ENCODE measurements at regions not wholly inside any gene's neighbourhood (a gene's known extent, or its start where the extent isn't known, plus 50 kb on each side); places are given as distances from the start of the nearest gene placed in this dataset.
A peak's percentile ranks its signal among the peaks of the same experiment; 100 is the strongest.

DNA sequence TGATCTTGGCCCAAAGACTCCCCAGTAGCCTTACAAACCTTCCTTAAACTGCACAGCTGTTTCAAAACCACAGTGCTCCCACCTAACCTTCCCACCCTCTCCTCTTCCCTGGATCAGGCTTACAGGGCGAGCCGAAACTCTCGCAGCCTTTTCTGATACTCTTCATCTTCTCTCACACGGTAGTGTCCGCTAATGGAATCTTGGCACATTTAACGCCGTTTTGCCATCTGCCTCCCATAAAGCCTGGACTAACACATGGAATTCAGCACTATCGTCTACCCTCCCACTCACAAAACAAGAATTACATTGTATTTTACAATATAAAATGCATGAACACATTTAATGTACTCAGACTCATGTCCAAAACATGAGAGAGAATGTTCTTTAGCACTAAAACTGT lies 135.9 kb downstream of the RAP2A start:
- Histone ChIP-seq H3K9me3 (ENCODE audit: low read depth) (no peaks in the 10 kb centered on the region), H2AFZ (no peak overlapping the region), H3K79me2 (ENCODE audit: insufficient read depth) (no peaks in the 10 kb centered on the region), H3K9ac (no peak overlapping the region), H4K20me1 (ENCODE audit: insufficient read depth) (no peaks in the 10 kb centered on the region), H3K9me2 (ENCODE audit: insufficient read depth) (no peaks in the 10 kb centered on the region), H3K4me2 (ENCODE audit: unreplicated experiment) (no peak overlapping the region), H3K36me3 (ENCODE audit: low read depth) (no peaks in the 10 kb centered on the region), H3K27ac (no peak overlapping the region), H3K4me3 (no peak overlapping the region), H3K27me3 (replicated peaks; ENCODE audit: insufficient read depth) (no peaks in the 10 kb centered on the region), H3F3A (ENCODE audit: insufficient read depth) (no peaks in the 10 kb centered on the region), H3K4me1 (ENCODE audit: insufficient read depth) (no peaks in the 10 kb centered on the region)
- WGBS, 2 experiments (ENCODE audit: low coverage in 1 of 2, low lambda C conversion rate in 2 of 2, missing lambda C conversion rate in 2 of 2) = 24 to 36% methylated on average over 8 of the region's 8 CpGs
- TF ChIP-seq EZH2 (IDR thresholded peaks at IDR 0.05; ENCODE audit: insufficient read depth, poor library complexity, severe bottlenecking) = no peak
- TF ChIP-seq EZH2phosphoT487 (IDR thresholded peaks at IDR 0.05; ENCODE audit: insufficient read depth, low read depth) = no peak
- in situ Hi-C loops (cut with MboI) = no loop called here
- no peak for DNase-seq

DNA sequence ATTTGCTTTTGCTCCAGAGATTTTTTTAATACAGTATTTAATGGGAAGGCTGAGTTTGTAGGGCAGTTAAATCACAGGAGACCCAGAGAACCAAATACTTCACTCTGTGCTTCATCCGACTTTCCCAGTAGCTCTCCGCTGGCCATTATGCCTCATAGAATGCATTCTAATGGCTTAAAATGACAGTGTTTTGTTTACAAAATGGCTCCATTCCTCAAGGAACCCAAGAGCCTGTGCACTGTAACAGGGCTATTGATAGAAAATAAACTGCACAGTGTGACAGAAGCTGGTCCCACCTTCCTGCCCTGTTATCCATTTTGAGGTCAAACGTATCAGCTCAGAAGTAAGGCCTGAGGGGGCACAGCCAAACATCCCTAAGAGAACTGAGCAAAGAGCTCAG lies 136.5 kb downstream of the RAP2A start:
- H3K9me3 ChIP-seq (ENCODE audit: low read depth) = no peaks in the 10 kb centered on the region
- no peaks in the 10 kb centered on the region for H3K4me1 ChIP-seq (ENCODE audit: insufficient read depth)
- H2AFZ ChIP-seq = no peak overlapping the region
- H3K9ac ChIP-seq = no peak overlapping the region
- H3K27me3 ChIP-seq (replicated peaks; ENCODE audit: insufficient read depth) = no peaks in the 10 kb centered on the region
- no peaks in the 10 kb centered on the region for H3K79me2 ChIP-seq (ENCODE audit: insufficient read depth)
- no peak overlapping the region for H3K4me3 ChIP-seq
- H3K36me3 ChIP-seq (ENCODE audit: low read depth) = no peaks in the 10 kb centered on the region
- 72 to 86% methylated on average over 3 of the region's 3 CpGs for WGBS, 2 experiments (ENCODE audit: low coverage in 1 of 2, low lambda C conversion rate in 2 of 2, missing lambda C conversion rate in 2 of 2)
- no peak for DNase-seq
- H3K27ac ChIP-seq = no peak overlapping the region
- H3K4me2 ChIP-seq (ENCODE audit: unreplicated experiment) = no peak overlapping the region
- in situ Hi-C loops (cut with MboI) = no loop called here
- no peaks in the 10 kb centered on the region for H3K9me2 ChIP-seq (ENCODE audit: insufficient read depth)
- H4K20me1 ChIP-seq (ENCODE audit: insufficient read depth) = no peaks in the 10 kb centered on the region
- no peak for TF ChIP-seq EZH2 (IDR thresholded peaks at IDR 0.05; ENCODE audit: insufficient read depth, poor library complexity, severe bottlenecking)
- no peaks in the 10 kb centered on the region for H3F3A ChIP-seq (ENCODE audit: insufficient read depth)

DNA sequence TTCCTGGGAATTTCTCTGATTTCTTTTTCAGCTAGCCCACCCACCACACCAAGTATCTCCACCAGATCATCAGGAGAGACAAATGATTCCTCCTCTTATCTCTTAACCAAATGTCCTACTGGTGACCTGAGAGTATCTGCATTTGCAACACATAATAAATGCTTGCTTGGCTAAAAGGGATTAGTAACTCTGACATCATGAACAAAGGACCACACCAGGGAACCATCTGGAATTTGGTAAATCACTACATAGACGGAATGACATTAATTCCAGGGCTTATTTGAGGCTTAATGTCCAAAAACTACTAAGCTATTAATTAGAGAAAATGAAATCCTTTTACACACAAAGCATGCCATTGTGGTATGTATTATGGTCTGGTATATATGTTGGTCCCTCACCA lies 139.0 kb downstream of the RAP2A start:
- Histone ChIP-seq H3K9me2 (ENCODE audit: insufficient read depth) (no peaks in the 10 kb centered on the region), H3K9ac (no peak overlapping the region), H3K79me2 (ENCODE audit: insufficient read depth) (no peaks in the 10 kb centered on the region), H3K36me3 (ENCODE audit: low read depth) (no peaks in the 10 kb centered on the region), H3K4me2 (ENCODE audit: unreplicated experiment) (no peak overlapping the region), H4K20me1 (ENCODE audit: insufficient read depth) (no peaks in the 10 kb centered on the region), H3K27me3 (replicated peaks; ENCODE audit: insufficient read depth) (no peaks in the 10 kb centered on the region), H3K4me1 (ENCODE audit: insufficient read depth) (no peaks in the 10 kb centered on the region), H3K9me3 (ENCODE audit: low read depth) (no peaks in the 10 kb centered on the region), H3K4me3 (no peak overlapping the region), H3F3A (ENCODE audit: insufficient read depth) (no peaks in the 10 kb centered on the region), H3K27ac (no peak overlapping the region), H2AFZ (no peak overlapping the region)
- TF ChIP-seq EZH2phosphoT487 (IDR thresholded peaks at IDR 0.05; ENCODE audit: insufficient read depth, low read depth) = no peak
- in situ Hi-C loops (cut with MboI) = no loop called here
- DNase-seq = peak; percentile 22
- WGBS, 2 experiments (ENCODE audit: low coverage in 1 of 2, low lambda C conversion rate in 2 of 2, missing lambda C conversion rate in 2 of 2) = 7 to 8% methylated on average over 1 of the region's 1 CpG

DNA sequence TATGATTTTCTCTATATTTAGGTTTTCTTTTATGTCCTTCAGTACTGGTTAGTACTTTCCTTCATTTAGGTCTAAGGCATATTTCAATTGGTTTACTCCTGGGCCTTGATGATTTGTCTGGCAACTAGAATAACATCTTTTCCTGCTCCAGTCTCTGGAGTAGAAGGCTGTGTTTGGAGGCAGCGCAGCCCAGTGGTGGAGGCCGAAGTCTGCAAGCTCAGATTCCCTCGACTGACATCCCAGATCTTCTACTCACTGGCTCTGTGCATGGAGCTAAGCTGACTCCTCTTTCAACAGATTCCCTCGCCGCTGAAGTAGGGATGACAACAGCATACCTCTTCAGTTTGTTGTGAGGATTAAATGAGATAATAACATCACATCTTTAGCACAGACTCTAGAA lies 141.0 kb downstream of the RAP2A start:
- H3K4me1 ChIP-seq (ENCODE audit: insufficient read depth) = no peaks in the 10 kb centered on the region
- H4K20me1 ChIP-seq (ENCODE audit: insufficient read depth) = no peaks in the 10 kb centered on the region
- H3K36me3 ChIP-seq (ENCODE audit: low read depth) = no peaks in the 10 kb centered on the region
- TF ChIP-seq EZH2phosphoT487 (IDR thresholded peaks at IDR 0.05; ENCODE audit: insufficient read depth, low read depth) (no peak), EZH2 (IDR thresholded peaks at IDR 0.05; ENCODE audit: insufficient read depth, poor library complexity, severe bottlenecking) (no peak)
- no peak overlapping the region for H3K27ac ChIP-seq
- no peak overlapping the region for H2AFZ ChIP-seq
- no peak overlapping the region for H3K4me3 ChIP-seq
- H3F3A ChIP-seq (ENCODE audit: insufficient read depth) = no peaks in the 10 kb centered on the region
- in situ Hi-C loops (cut with MboI) = no loop called here
- H3K9me3 ChIP-seq (ENCODE audit: low read depth) = no peaks in the 10 kb centered on the region
- no peaks in the 10 kb centered on the region for H3K79me2 ChIP-seq (ENCODE audit: insufficient read depth)
- H3K4me2 ChIP-seq (ENCODE audit: unreplicated experiment) = no peak overlapping the region
- DNase-seq = peak; percentile 29
- H3K9me2 ChIP-seq (ENCODE audit: insufficient read depth) = no peaks in the 10 kb centered on the region
- H3K9ac ChIP-seq = no peak overlapping the region
- WGBS, 2 experiments (ENCODE audit: low coverage in 1 of 2, low lambda C conversion rate in 2 of 2, missing lambda C conversion rate in 2 of 2) = 58 to 72% methylated on average over 5 of the region's 5 CpGs
- H3K27me3 ChIP-seq (replicated peaks; ENCODE audit: insufficient read depth) = no peaks in the 10 kb centered on the region

DNA sequence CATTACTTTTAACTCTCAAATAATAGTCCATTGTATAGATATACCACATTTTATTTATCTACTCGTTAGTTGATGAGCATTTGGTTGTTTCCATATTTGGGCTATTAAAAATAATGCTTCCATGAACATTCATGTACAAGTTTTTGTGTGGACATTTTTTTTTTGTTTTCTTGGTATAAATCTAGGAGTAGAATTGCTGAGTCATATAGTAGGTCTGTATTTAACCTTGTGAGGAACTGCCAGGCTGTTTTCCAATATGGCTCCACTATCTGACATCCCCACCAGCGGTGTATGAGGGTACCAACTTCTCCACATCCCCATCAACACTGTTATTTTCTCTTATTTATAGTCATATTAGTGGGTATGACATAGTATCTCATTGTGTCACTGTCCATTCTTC lies 143.1 kb downstream of the RAP2A start:
- Histone ChIP-seq H3K4me3 (no peak overlapping the region), H3K9me3 (ENCODE audit: low read depth) (no peaks in the 10 kb centered on the region), H3K27me3 (replicated peaks; ENCODE audit: insufficient read depth) (no peaks in the 10 kb centered on the region), H3K9me2 (ENCODE audit: insufficient read depth) (no peaks in the 10 kb centered on the region), H3F3A (ENCODE audit: insufficient read depth) (no peaks in the 10 kb centered on the region), H3K36me3 (ENCODE audit: low read depth) (no peaks in the 10 kb centered on the region), H3K27ac (no peak overlapping the region), H3K4me2 (ENCODE audit: unreplicated experiment) (no peak overlapping the region), H3K79me2 (ENCODE audit: insufficient read depth) (no peaks in the 10 kb centered on the region), H4K20me1 (ENCODE audit: insufficient read depth) (no peaks in the 10 kb centered on the region), H2AFZ (no peak overlapping the region), H3K4me1 (ENCODE audit: insufficient read depth) (no peaks in the 10 kb centered on the region), H3K9ac (no peak overlapping the region)
- in situ Hi-C loops (cut with MboI) = no loop called here
- 65 to 69% methylated on average over 2 of the region's 2 CpGs for WGBS, 2 experiments (ENCODE audit: low coverage in 1 of 2, low lambda C conversion rate in 2 of 2, missing lambda C conversion rate in 2 of 2)
- DNase-seq = no peak
- no peak for TF ChIP-seq EZH2phosphoT487 (IDR thresholded peaks at IDR 0.05; ENCODE audit: insufficient read depth, low read depth)
- no peak for TF ChIP-seq EZH2 (IDR thresholded peaks at IDR 0.05; ENCODE audit: insufficient read depth, poor library complexity, severe bottlenecking)
